WTC11 (cell line): ENCODE measurements at regions not wholly inside any gene's neighbourhood (a gene's known extent, or its start where the extent isn't known, plus 50 kb on each side); places are given as distances from the start of the nearest gene placed in this dataset.

Experiments
- ATF1 ChIP-seq: sonication (generic); formaldehyde crosslinking; IDR thresholded peaks from 2 replicates; pipeline ENCODE4 v1.8.1; 2023; ENCODE audit warnings: mild to moderate bottlenecking, moderate library complexity, missing genetic modification reagents
- CTCF ChIP-seq: fragments of 200-600 bp; IDR thresholded peaks from 2 replicates; pipeline ENCODE4 v1.8.0; 2022; ENCODE audit warnings: antibody characterized with exemption
- ESRRA ChIP-seq: sonication (generic); formaldehyde crosslinking; IDR thresholded peaks from 2 replicates; pipeline ENCODE4 v1.8.1; 2022; ENCODE audit warnings: mild to moderate bottlenecking, missing genetic modification reagents, borderline replicate concordance
- FOXP1 ChIP-seq: sonication (generic); formaldehyde crosslinking; IDR thresholded peaks from 2 replicates; pipeline ENCODE4 v1.8.0; 2022; ENCODE audit warnings: missing genetic modification reagents, mild to moderate bottlenecking, moderate library complexity, borderline replicate concordance
- IRF1 ChIP-seq: sonication (generic); formaldehyde crosslinking; IDR thresholded peaks from 2 replicates; pipeline ENCODE4 v1.8.0; 2023; ENCODE audit warnings: missing genetic modification reagents
- NFYB ChIP-seq: sonication (generic); formaldehyde crosslinking; conservative IDR thresholded peaks from 2 replicates; pipeline ENCODE4 v1.8.0; 2022; ENCODE audit warnings: low read depth, missing genetic modification reagents
- NR2C2 ChIP-seq: sonication (generic); formaldehyde crosslinking; IDR thresholded peaks from 2 replicates; pipeline ENCODE4 v1.8.0; 2022; ENCODE audit warnings: mild to moderate bottlenecking, missing genetic modification reagents
- RELA ChIP-seq: sonication (generic); formaldehyde crosslinking; IDR thresholded peaks from 2 replicates; pipeline ENCODE4 v1.8.1; 2022; ENCODE audit warnings: missing genetic modification reagents, mild to moderate bottlenecking, borderline replicate concordance
- TCF7 ChIP-seq: sonication (generic); formaldehyde crosslinking; IDR thresholded peaks from 2 replicates; pipeline ENCODE4 v1.8.0; 2022; ENCODE audit warnings: mild to moderate bottlenecking, low read depth, missing genetic modification reagents, moderate library complexity
- ZNF232 ChIP-seq: sonication (generic); formaldehyde crosslinking; IDR thresholded peaks from 2 replicates; pipeline ENCODE4 v1.8.0; 2022; ENCODE audit warnings: mild to moderate bottlenecking, missing genetic modification reagents

- TF ChIP-seq CTCF (no peak), RELA (no peak), ATF1 (no peak), ZNF232 (CRISPR knock-in tag) (no peak), TCF7 (CRISPR knock-in tag) (no peak), FOXP1 (no peak), ESRRA (CRISPR knock-in tag) (no peak), IRF1 (CRISPR knock-in tag) (no peak), NR2C2 (CRISPR knock-in tag) (no peak), NFYB (no peak)
These were observed 77.5 kb upstream of the GDF10 start for GRCh38 chr10:47222461-47222860.
